DOHH2 (cell line): ENCODE measurements at regions not wholly inside any gene's neighbourhood (a gene's known extent, or its start where the extent isn't known, plus 50 kb on each side); places are given as distances from the start of the nearest gene placed in this dataset.

Experiments
- H3F3A ChIP-seq: fragments of 200-600 bp; sonication (generic), shearing (Covaris generic); 2 replicates; pipeline ENCODE4 v1.6.0; 2016; ENCODE audit warnings: antibody characterized with exemption, mild to moderate bottlenecking; ENCODE audit not compliant: control insufficient read depth, insufficient read depth
- H3K27ac ChIP-seq: fragments of 200-600 bp; sonication (generic); 2 replicates; pipeline ENCODE4 v1.5.1; 2014; ENCODE audit warnings: low read depth, mild to moderate bottlenecking, low read length, moderate library complexity
- H3K27me3 ChIP-seq: fragments of 200-600 bp; sonication (generic); 2 replicates; pipeline ENCODE4 v1.6.1; 2014; ENCODE audit warnings: mild to moderate bottlenecking, low read length, mixed read lengths; ENCODE audit not compliant: control insufficient read depth
- H3K36me3 ChIP-seq: fragments of 200-600 bp; sonication (generic); 2 replicates; pipeline ENCODE4 v1.6.1; 2014; ENCODE audit warnings: mild to moderate bottlenecking, low read length, moderate library complexity, mixed read lengths; ENCODE audit not compliant: control insufficient read depth
- H3K4me1 ChIP-seq: fragments of 200-600 bp; sonication (generic); 2 replicates; pipeline ENCODE4 v1.6.1; 2014; ENCODE audit warnings: mild to moderate bottlenecking, low read length, mixed read lengths; ENCODE audit not compliant: control insufficient read depth
- H3K4me2 ChIP-seq: fragments of 200-600 bp; sonication (generic); 2 replicates; pipeline ENCODE4 v1.6.0; 2014; ENCODE audit warnings: mild to moderate bottlenecking, low read length, moderate library complexity
- H3K4me3 ChIP-seq: fragments of 200-600 bp; sonication (generic); 2 replicates; pipeline ENCODE4 v1.5.1; 2014; ENCODE audit warnings: mild to moderate bottlenecking, low read length, mixed read lengths
- H3K79me2 ChIP-seq: fragments of 200-600 bp; sonication (generic); 2 replicates; pipeline ENCODE4 v1.6.1; 2014; ENCODE audit warnings: mild to moderate bottlenecking, low read length, mixed read lengths; ENCODE audit not compliant: control insufficient read depth
- H3K9me2 ChIP-seq: fragments of 200-600 bp; sonication (generic); replicated peaks from 2 replicates; pipeline ENCODE4 v1.6.1; 2014; ENCODE audit warnings: mild to moderate bottlenecking, low read length, mixed read lengths; ENCODE audit not compliant: control insufficient read depth
- H3K9me3 ChIP-seq: fragments of 200-600 bp; sonication (generic); 2 replicates; pipeline ENCODE4 v1.6.1; 2014; ENCODE audit warnings: antibody characterized with exemption, low read length, mixed read lengths; ENCODE audit not compliant: control insufficient read depth, insufficient read depth
- H4K20me1 ChIP-seq: fragments of 200-600 bp; sonication (generic); 2 replicates; pipeline ENCODE4 v1.6.0; 2014; ENCODE audit warnings: low read depth, mild to moderate bottlenecking, antibody characterized with exemption, low read length, moderate library complexity; ENCODE audit not compliant: control insufficient read depth, insufficient read depth
- CTCF ChIP-seq: fragments of 200-600 bp; sonication (generic); IDR thresholded peaks from one replicate; pipeline ENCODE4 v1.5.1; 2014; ENCODE audit warnings: antibody characterized with exemption, mild to moderate bottlenecking, low read depth, low read length; ENCODE audit not compliant: poor library complexity, severe bottlenecking
- EZH2phosphoT487 ChIP-seq: fragments of 200-600 bp; sonication (generic); IDR thresholded peaks from 2 replicates; pipeline ENCODE4 v1.6.1; 2017; ENCODE audit warnings: borderline replicate concordance, mild to moderate bottlenecking, antibody characterized with exemption, low read length, moderate library complexity, mixed read lengths

- H3K4me1 ChIP-seq: no peaks in the 10 kb centered on the region
- no peak overlapping the region for H3K4me3 ChIP-seq
- H3F3A ChIP-seq: no peaks in the 10 kb centered on the region
- no peak overlapping the region for H3K4me2 ChIP-seq
- no peaks in the 10 kb centered on the region for H3K9me2 ChIP-seq
- no peak for TF ChIP-seq CTCF
- no peak for TF ChIP-seq EZH2phosphoT487
- H3K27ac ChIP-seq: no peak overlapping the region
- no peaks in the 10 kb centered on the region for H3K36me3 ChIP-seq
- no peaks in the 10 kb centered on the region for H3K79me2 ChIP-seq
- H4K20me1 ChIP-seq: no peaks in the 10 kb centered on the region
- no peaks in the 10 kb centered on the region for H3K27me3 ChIP-seq
- H3K9me3 ChIP-seq: no peaks in the 10 kb centered on the region
Measured at GRCh38 chrX:45788941-45789348, 588.3 kb upstream of the DIPK2B start.

- Histone ChIP-seq H3K9me3 (no peaks in the 10 kb centered on the region), H3K79me2 (no peaks in the 10 kb centered on the region), H3K27me3 (no peaks in the 10 kb centered on the region), H3K9me2 (no peaks in the 10 kb centered on the region), H3K4me2 (no peak overlapping the region), H3K4me1 (no peaks in the 10 kb centered on the region), H3K36me3 (no peaks in the 10 kb centered on the region), H3K4me3 (no peak overlapping the region), H4K20me1 (no peaks in the 10 kb centered on the region), H3K27ac (no peak overlapping the region), H3F3A (no peaks in the 10 kb centered on the region)
- TF ChIP-seq CTCF (no peak), EZH2phosphoT487 (no peak)
Measured at GRCh38 chrX:45788315-45788714, 587.6 kb upstream of the DIPK2B start.

GRCh38 chrX:45784590-45784989 is 583.9 kb upstream of the DIPK2B start:
- Histone ChIP-seq H3K9me3 (no peaks in the 10 kb centered on the region), H3K9me2 (no peaks in the 10 kb centered on the region), H3K4me1 (no peaks in the 10 kb centered on the region), H4K20me1 (no peaks in the 10 kb centered on the region), H3K27ac (no peak overlapping the region), H3F3A (no peaks in the 10 kb centered on the region), H3K4me2 (no peak overlapping the region), H3K4me3 (no peak overlapping the region), H3K36me3 (no peaks in the 10 kb centered on the region), H3K27me3 (no peaks in the 10 kb centered on the region), H3K79me2 (no peaks in the 10 kb centered on the region)
- TF ChIP-seq CTCF (no peak), EZH2phosphoT487 (no peak)

GRCh38 chrX:45783002-45783401 is 582.3 kb upstream of the DIPK2B start:
- H3K9me3 ChIP-seq: no peaks in the 10 kb centered on the region
- no peak for TF ChIP-seq CTCF
- no peak for TF ChIP-seq EZH2phosphoT487
- no peaks in the 10 kb centered on the region for H3K4me1 ChIP-seq
- H3K27me3 ChIP-seq: no peaks in the 10 kb centered on the region
- H3F3A ChIP-seq: no peaks in the 10 kb centered on the region
- no peak overlapping the region for H3K4me2 ChIP-seq
- no peaks in the 10 kb centered on the region for H3K36me3 ChIP-seq
- H4K20me1 ChIP-seq: no peaks in the 10 kb centered on the region
- H3K79me2 ChIP-seq: no peaks in the 10 kb centered on the region
- H3K4me3 ChIP-seq: no peak overlapping the region
- no peaks in the 10 kb centered on the region for H3K9me2 ChIP-seq
- no peak overlapping the region for H3K27ac ChIP-seq
